ENCODE measurements at regions not wholly inside any gene's neighbourhood (a gene's known extent, or its start where the extent isn't known, plus 50 kb on each side); places are given as distances from the start of the nearest gene placed in this dataset.
"Not testable (repeated sequence)": the region's sequence is repeated elsewhere in the genome, so short reads cannot be mapped to it uniquely, and the experiment has no call there.

DNA sequence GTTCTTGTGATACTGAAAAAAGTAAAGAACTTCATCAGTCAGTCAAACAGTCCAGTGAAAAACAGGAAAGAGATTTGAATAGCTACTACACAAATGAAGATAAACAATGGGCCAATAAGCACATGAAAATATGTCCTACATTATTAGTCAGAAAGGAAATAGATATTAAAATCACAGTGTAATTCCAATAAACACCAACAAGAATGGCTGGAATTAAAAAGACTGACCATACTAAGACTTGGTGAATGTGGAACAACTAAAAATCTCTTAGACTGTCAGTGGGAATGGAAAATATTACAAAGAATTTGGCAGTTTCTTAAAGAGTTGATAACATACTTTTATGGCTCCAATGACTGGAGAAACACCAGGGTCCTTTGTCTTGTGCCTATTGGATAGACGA, 241.8 kb upstream of the USP24 start:
- no peak overlapping the region for H3K27ac ChIP-seq (ENCODE audit: low read length)
- H3K9me3 ChIP-seq (ENCODE audit: control insufficient read depth, insufficient read depth, low read length): no peaks in the 10 kb centered on the region
- WGBS (ENCODE audit: insufficient coverage, insufficient read length): no CpG with 5 or more reads among the region's 1 CpG
- no peak overlapping the region for H3K4me3 ChIP-seq (ENCODE audit: low read length)
- DNase-seq (ENCODE audit: low read depth, low spot score): no peak
- H3K4me1 ChIP-seq (ENCODE audit: control insufficient read depth, insufficient read depth, low read length): no peaks in the 10 kb centered on the region
- no peaks in the 10 kb centered on the region for H3K36me3 ChIP-seq (ENCODE audit: control insufficient read depth, insufficient read depth, low read length)
- H3K27me3 ChIP-seq (ENCODE audit: control insufficient read depth, insufficient read depth, low read length): no peaks in the 10 kb centered on the region

DNA sequence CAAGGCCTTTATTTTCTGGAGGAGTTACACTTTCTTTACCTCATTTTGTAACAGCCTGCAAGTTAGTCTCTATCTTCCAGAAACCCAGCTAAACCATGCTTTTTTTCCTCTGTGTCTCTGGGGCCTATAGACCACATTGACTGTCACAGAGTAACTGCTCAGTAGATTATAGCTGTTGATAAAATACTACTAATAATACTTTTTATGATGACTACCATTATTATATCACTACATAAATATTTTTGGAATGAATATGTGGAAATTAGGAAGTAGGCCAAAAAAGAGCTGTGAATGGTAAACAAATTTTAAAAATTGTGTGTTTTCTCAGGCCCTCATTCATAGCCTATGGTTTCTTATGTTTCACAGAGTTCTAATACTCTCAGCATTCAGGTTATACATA, 233.1 kb upstream of the USP24 start:
- H3K4me3 ChIP-seq (ENCODE audit: low read length): no peak overlapping the region
- no peaks in the 10 kb centered on the region for H3K4me1 ChIP-seq (ENCODE audit: control insufficient read depth, insufficient read depth, low read length)
- DNase-seq (ENCODE audit: low read depth, low spot score): no peak
- no peak overlapping the region for H3K27ac ChIP-seq (ENCODE audit: low read length)
- no peaks in the 10 kb centered on the region for H3K27me3 ChIP-seq (ENCODE audit: control insufficient read depth, insufficient read depth, low read length)
- no peaks in the 10 kb centered on the region for H3K36me3 ChIP-seq (ENCODE audit: control insufficient read depth, insufficient read depth, low read length)
- H3K9me3 ChIP-seq (ENCODE audit: control insufficient read depth, insufficient read depth, low read length): no peaks in the 10 kb centered on the region

DNA sequence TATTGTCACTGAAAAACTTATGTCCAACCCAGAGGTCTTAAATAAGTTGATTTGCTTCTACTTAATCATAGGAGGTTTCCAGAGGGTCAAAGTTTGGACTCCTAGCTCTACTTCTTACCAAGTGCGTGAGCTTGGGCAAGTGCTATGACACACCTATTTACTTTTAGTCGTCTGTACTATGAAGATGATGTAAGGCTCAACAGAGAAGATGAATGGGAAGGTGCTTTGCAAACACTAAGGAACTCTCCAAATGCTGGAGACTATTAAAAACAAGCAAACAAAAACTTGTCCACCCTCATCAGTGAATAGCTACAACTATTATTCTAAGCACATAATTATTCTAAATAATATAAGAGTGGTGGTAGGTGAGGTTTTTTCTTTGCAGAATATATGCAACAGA, 232.3 kb upstream of the USP24 start:
- Histone ChIP-seq H3K4me1 (ENCODE audit: control insufficient read depth, insufficient read depth, low read length) (no peaks in the 10 kb centered on the region), H3K27ac (ENCODE audit: low read length) (no peak overlapping the region)

GRCh38 chr1:55446351-55446750, 231.2 kb upstream of the USP24 start:
- no peaks in the 10 kb centered on the region for H3K27me3 ChIP-seq (ENCODE audit: control insufficient read depth, insufficient read depth, low read length)
- H3K4me1 ChIP-seq (ENCODE audit: control insufficient read depth, insufficient read depth, low read length): no peaks in the 10 kb centered on the region
- WGBS (ENCODE audit: insufficient coverage, insufficient read length): no CpG with 5 or more reads among the region's 2 CpGs
- no peaks in the 10 kb centered on the region for H3K9me3 ChIP-seq (ENCODE audit: control insufficient read depth, insufficient read depth, low read length)
- no peak overlapping the region for H3K4me3 ChIP-seq (ENCODE audit: low read length)
- no peak for DNase-seq (ENCODE audit: low read depth, low spot score)
- no peaks in the 10 kb centered on the region for H3K36me3 ChIP-seq (ENCODE audit: control insufficient read depth, insufficient read depth, low read length)
- no peak overlapping the region for H3K27ac ChIP-seq (ENCODE audit: low read length)

More for the DNA sequence above, 232.3 kb upstream of the USP24 start:
- DNase-seq (ENCODE audit: low read depth, low spot score): no peak
- no peaks in the 10 kb centered on the region for H3K36me3 ChIP-seq (ENCODE audit: control insufficient read depth, insufficient read depth, low read length)
- no peaks in the 10 kb centered on the region for H3K27me3 ChIP-seq (ENCODE audit: control insufficient read depth, insufficient read depth, low read length)
- whole genome bisulfite sequencing (ENCODE audit: insufficient coverage, insufficient read length): no CpG with 5 or more reads among the region's 2 CpGs
- no peak overlapping the region for H3K4me3 ChIP-seq (ENCODE audit: low read length)
- H3K9me3 ChIP-seq (ENCODE audit: control insufficient read depth, insufficient read depth, low read length): no peaks in the 10 kb centered on the region

DNA sequence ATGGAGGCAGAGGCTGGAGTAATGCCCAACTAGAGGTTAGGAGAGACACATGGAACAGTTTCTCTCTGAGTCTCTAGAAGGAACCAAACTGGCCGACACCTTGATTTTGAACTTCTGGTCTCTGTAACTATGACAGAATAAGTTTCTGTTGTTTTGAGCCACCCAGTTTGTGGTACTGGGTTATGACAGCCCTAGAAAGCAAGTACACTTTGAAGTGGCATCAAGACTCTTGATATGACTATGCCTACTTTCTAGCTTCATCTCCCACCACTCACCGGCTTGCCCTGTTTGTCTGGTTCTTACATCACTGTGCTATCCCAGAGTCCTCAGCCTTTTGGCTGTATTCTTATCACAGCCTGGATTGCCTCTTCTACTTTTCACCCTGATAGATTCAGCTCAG, 230.3 kb upstream of the USP24 start:
- Histone ChIP-seq H3K9me3 (ENCODE audit: control insufficient read depth, insufficient read depth, low read length) (no peaks in the 10 kb centered on the region), H3K27me3 (ENCODE audit: control insufficient read depth, insufficient read depth, low read length) (no peaks in the 10 kb centered on the region), H3K4me1 (ENCODE audit: control insufficient read depth, insufficient read depth, low read length) (no peaks in the 10 kb centered on the region), H3K4me3 (ENCODE audit: low read length) (no peak overlapping the region), H3K36me3 (ENCODE audit: control insufficient read depth, insufficient read depth, low read length) (no peaks in the 10 kb centered on the region), H3K27ac (ENCODE audit: low read length) (no peak overlapping the region)
- WGBS (ENCODE audit: insufficient coverage, insufficient read length): no CpG with 5 or more reads among the region's 2 CpGs
- no peak for DNase-seq (ENCODE audit: low read depth, low spot score)

DNA sequence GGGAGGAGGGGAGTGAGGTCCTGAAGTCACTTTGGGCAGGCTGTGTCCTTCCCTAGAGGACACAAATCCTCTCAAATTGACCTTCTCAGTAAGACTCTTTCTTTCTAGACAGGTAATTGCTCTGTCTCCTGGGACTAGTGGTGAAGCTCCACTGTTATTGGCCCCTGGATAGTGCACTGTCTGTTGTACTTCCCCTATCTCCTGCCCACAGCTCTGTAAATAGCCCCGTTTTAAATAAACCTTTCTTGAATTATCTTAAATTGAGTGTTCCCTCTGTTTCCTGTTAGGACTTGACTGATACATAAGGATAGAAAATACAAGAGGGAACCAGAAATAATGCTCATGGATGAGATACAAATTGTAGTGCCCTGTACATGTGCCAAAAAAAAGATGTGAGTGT, 229.5 kb upstream of the USP24 start:
- H3K9me3 ChIP-seq (ENCODE audit: control insufficient read depth, insufficient read depth, low read length): no peaks in the 10 kb centered on the region
- H3K27me3 ChIP-seq (ENCODE audit: control insufficient read depth, insufficient read depth, low read length): no peaks in the 10 kb centered on the region
- no peak overlapping the region for H3K27ac ChIP-seq (ENCODE audit: low read length)
- no peak for DNase-seq (ENCODE audit: low read depth, low spot score)
- no peaks in the 10 kb centered on the region for H3K36me3 ChIP-seq (ENCODE audit: control insufficient read depth, insufficient read depth, low read length)
- no peaks in the 10 kb centered on the region for H3K4me1 ChIP-seq (ENCODE audit: control insufficient read depth, insufficient read depth, low read length)
- WGBS (ENCODE audit: insufficient coverage, insufficient read length): no CpG with 5 or more reads among the region's 1 CpG
- H3K4me3 ChIP-seq (ENCODE audit: low read length): no peak overlapping the region

- Histone ChIP-seq H3K27ac (ENCODE audit: low read length) (no peak overlapping the region), H3K9me3 (ENCODE audit: control insufficient read depth, insufficient read depth, low read length) (no peaks in the 10 kb centered on the region), H3K36me3 (ENCODE audit: control insufficient read depth, insufficient read depth, low read length) (no peaks in the 10 kb centered on the region), H3K27me3 (ENCODE audit: control insufficient read depth, insufficient read depth, low read length) (no peaks in the 10 kb centered on the region), H3K4me1 (ENCODE audit: control insufficient read depth, insufficient read depth, low read length) (no peaks in the 10 kb centered on the region), H3K4me3 (ENCODE audit: low read length) (no peak overlapping the region)
- no peak for DNase-seq (ENCODE audit: low read depth, low spot score)
- WGBS (ENCODE audit: insufficient coverage, insufficient read length): no CpG with 5 or more reads among the region's 7 CpGs
Measured at GRCh38 chr1:55443175-55443915, 228.2 kb upstream of the USP24 start.

DNA sequence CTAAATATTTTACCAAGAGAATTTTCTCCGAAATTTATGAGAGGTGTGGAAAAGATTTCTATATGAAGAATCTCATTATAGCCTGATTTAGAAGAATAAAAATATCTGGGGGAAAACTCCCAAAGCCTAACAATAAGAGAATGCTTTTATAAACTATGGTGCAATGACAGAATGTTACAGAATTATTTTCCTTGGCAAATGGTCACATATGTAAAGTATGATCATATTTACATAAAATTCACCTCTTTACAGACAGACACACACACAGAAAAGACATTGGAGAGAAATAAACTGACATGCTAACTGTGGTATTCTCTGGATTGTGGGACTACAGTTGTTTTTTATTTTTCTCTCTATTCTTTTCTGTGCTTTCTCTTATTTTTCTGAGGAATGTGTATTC, 226.3 kb upstream of the USP24 start:
- DNase-seq (ENCODE audit: low read depth, low spot score): no peak
- H3K4me3 ChIP-seq (ENCODE audit: low read length): no peak overlapping the region
- no peaks in the 10 kb centered on the region for H3K9me3 ChIP-seq (ENCODE audit: control insufficient read depth, insufficient read depth, low read length)
- no peaks in the 10 kb centered on the region for H3K4me1 ChIP-seq (ENCODE audit: control insufficient read depth, insufficient read depth, low read length)
- H3K36me3 ChIP-seq (ENCODE audit: control insufficient read depth, insufficient read depth, low read length): no peaks in the 10 kb centered on the region
- no peaks in the 10 kb centered on the region for H3K27me3 ChIP-seq (ENCODE audit: control insufficient read depth, insufficient read depth, low read length)
- WGBS (ENCODE audit: insufficient coverage, insufficient read length): no CpG with 5 or more reads among the region's 1 CpG
- H3K27ac ChIP-seq (ENCODE audit: low read length): no peak overlapping the region

DNA sequence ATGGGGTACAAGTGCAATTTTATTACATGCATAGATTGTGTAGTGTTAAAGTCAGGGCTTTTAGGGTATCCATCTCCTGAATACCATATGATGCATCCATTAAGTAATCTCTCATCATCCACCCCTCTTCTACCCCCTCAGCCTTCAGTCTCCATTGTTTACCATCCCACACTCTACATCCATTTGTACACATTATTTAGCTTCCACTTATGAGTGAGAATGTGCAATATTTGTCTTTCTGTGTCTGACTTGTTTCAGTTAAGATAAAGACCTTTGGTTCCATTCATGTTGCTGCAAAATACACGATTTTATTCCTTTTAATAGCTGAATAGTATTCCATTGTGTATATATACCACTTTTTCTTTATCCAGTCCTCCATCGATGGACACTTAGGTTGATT, 222.5 kb upstream of the USP24 start:
- no peak overlapping the region for H3K4me3 ChIP-seq (ENCODE audit: low read length)
- no peaks in the 10 kb centered on the region for H3K36me3 ChIP-seq (ENCODE audit: control insufficient read depth, insufficient read depth, low read length)
- no peaks in the 10 kb centered on the region for H3K9me3 ChIP-seq (ENCODE audit: control insufficient read depth, insufficient read depth, low read length)
- no peaks in the 10 kb centered on the region for H3K27me3 ChIP-seq (ENCODE audit: control insufficient read depth, insufficient read depth, low read length)
- no peak for DNase-seq (ENCODE audit: low read depth, low spot score)
- no CpG with 5 or more reads among the region's 2 CpGs for WGBS (ENCODE audit: insufficient coverage, insufficient read length)
- H3K27ac ChIP-seq (ENCODE audit: low read length): no peak overlapping the region
- H3K4me1 ChIP-seq (ENCODE audit: control insufficient read depth, insufficient read depth, low read length): no peaks in the 10 kb centered on the region

DNA sequence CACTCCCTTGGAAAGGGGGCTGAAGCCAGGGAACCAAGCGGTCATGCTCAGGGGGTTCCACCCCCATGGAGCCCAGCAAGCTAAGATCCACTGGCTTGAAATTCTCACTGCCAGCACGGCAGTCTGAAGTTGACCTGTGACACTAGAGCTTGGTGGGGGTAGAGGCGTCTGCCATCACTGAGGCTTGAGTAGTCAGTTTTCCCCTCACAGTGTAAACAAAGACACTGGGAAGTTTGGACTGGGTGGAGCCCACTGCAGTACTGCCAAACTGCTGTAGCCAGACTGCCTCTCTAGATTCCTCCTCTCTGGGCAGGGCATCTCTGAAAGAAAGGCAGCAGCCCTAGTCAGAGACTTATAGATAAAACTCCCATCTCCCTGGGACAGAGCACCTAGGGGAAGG, 215.6 kb upstream of the USP24 start:
- WGBS (ENCODE audit: insufficient coverage, insufficient read length): no CpG with 5 or more reads among the region's 3 CpGs
- H3K4me1 ChIP-seq (ENCODE audit: control insufficient read depth, insufficient read depth, low read length); H3K36me3 ChIP-seq (ENCODE audit: control insufficient read depth, insufficient read depth, low read length); DNase-seq (ENCODE audit: low read depth, low spot score); H3K9me3 ChIP-seq (ENCODE audit: control insufficient read depth, insufficient read depth, low read length); H3K27me3 ChIP-seq (ENCODE audit: control insufficient read depth, insufficient read depth, low read length); H3K27ac ChIP-seq (ENCODE audit: low read length); H3K4me3 ChIP-seq (ENCODE audit: low read length): not testable (repeated sequence)

DNA sequence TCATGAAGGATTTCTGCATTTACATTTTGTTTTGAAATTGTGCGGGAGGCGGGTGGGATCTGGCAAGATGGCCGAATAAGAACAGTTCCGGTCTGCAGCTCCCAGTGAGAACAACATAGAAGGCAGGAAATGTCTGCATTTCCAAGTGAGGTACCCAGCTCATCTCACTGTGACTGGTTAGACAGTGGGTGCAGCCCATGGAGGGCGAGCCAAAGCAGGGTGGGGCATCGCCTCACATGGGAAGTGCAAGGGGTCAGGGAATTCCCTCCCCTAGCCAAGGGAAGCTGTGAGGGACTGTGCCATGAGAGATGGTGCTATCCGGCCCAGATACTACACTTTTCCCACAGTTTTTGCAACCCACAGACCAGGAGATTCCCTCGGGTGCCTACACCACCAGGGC, 215.0 kb upstream of the USP24 start:
- DNase-seq (ENCODE audit: low read depth, low spot score); H3K27me3 ChIP-seq (ENCODE audit: control insufficient read depth, insufficient read depth, low read length); H3K4me1 ChIP-seq (ENCODE audit: control insufficient read depth, insufficient read depth, low read length); H3K4me3 ChIP-seq (ENCODE audit: low read length); H3K27ac ChIP-seq (ENCODE audit: low read length); H3K36me3 ChIP-seq (ENCODE audit: control insufficient read depth, insufficient read depth, low read length); H3K9me3 ChIP-seq (ENCODE audit: control insufficient read depth, insufficient read depth, low read length): not testable (repeated sequence)
- WGBS (ENCODE audit: insufficient coverage, insufficient read length): no CpG with 5 or more reads among the region's 8 CpGs
